ENCODE measurements at regions not wholly inside any gene's neighbourhood (a gene's known extent, or its start where the extent isn't known, plus 50 kb on each side); places are given as distances from the start of the nearest gene placed in this dataset.

DNA sequence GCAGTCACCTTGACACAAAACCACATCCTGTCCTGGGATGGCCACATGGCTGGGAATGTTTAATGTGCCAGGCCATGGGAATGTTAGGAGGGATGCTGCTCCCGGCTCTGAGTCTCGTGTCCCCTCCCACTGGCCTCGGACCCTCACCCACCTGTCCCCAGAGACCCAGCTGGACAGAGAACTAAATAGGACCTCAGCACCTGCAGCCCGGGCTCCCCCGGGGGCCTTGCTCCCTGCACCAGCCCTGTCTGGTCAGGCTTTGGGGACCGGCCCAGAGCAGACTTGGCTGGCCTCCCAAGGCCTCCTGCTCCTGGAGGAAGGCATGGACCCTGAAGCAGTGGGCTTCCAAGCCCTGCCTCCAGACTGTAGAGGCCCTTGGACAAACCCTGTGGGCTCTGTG lies 100.0 kb upstream of the IQSEC1 start:
- TF ChIP-seq, protein P1, sequence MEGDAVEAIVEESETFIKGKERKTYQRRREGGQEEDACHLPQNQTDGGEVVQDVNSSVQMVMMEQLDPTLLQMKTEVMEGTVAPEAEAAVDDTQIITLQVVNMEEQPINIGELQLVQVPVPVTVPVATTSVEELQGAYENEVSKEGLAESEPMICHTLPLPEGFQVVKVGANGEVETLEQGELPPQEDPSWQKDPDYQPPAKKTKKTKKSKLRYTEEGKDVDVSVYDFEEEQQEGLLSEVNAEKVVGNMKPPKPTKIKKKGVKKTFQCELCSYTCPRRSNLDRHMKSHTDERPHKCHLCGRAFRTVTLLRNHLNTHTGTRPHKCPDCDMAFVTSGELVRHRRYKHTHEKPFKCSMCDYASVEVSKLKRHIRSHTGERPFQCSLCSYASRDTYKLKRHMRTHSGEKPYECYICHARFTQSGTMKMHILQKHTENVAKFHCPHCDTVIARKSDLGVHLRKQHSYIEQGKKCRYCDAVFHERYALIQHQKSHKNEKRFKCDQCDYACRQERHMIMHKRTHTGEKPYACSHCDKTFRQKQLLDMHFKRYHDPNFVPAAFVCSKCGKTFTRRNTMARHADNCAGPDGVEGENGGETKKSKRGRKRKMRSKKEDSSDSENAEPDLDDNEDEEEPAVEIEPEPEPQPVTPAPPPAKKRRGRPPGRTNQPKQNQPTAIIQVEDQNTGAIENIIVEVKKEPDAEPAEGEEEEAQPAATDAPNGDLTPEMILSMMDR (IDR thresholded peaks at IDR 0.05), result no peak
- TF ChIP-seq POLR2A (IDR thresholded peaks at IDR 0.05), result no peak

Measured in Peyer's patch (tissue), 4 donors.